GM18505 (cell line): ENCODE measurements at regions not wholly inside any gene's neighbourhood (a gene's known extent, or its start where the extent isn't known, plus 50 kb on each side); places are given as distances from the start of the nearest gene placed in this dataset.
"Not testable (repeated sequence)": the region's sequence is repeated elsewhere in the genome, so short reads cannot be mapped to it uniquely, and the experiment has no call there.

ENCODE experiments used
- ATAC-seq: cut with Tn5 transposase; IDR thresholded peaks from one replicate; pipeline ENCODE4 v1.9.1; 2021; ENCODE audit not compliant: unreplicated experiment
- POLR2A ChIP-seq: IDR thresholded peaks from 4 replicates; pipeline ENCODE4 v1.6.1; 2011; ENCODE audit warnings: borderline replicate concordance; ENCODE audit not compliant: insufficient read depth, insufficient read length; ENCODE audit errors: extremely low read depth

- no peak for ATAC-seq
- TF ChIP-seq POLR2A: no peak
Observed at GRCh38 chr5:152063004-152063403, 138.4 kb upstream of the GLRA1 start.

DNA sequence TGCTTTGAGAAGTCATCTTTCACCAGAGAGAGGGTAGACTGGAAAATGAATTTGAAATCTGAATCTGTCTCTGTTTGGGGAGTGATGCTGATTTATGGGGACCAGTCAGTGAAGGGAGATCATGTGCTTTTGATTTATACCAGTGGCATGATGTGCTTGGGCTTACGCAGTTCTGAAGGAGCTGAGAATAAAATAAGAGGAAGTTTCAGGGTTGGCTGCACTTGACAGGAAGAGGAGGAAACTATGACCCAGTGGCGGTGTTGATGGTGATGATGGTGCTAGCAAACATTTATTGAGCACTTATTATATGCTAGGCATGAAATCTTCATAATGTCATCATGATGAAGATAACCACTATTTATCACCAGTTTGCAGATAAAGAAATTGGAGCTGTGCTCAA, 136.4 kb upstream of the GLRA1 start:
- ATAC-seq: peak; percentile 79
- TF ChIP-seq POLR2A: no peak

- TF ChIP-seq POLR2A: no peak
- ATAC-seq: no peak
Observed at GRCh38 chr5:152058267-152058666, 133.6 kb upstream of the GLRA1 start.

DNA sequence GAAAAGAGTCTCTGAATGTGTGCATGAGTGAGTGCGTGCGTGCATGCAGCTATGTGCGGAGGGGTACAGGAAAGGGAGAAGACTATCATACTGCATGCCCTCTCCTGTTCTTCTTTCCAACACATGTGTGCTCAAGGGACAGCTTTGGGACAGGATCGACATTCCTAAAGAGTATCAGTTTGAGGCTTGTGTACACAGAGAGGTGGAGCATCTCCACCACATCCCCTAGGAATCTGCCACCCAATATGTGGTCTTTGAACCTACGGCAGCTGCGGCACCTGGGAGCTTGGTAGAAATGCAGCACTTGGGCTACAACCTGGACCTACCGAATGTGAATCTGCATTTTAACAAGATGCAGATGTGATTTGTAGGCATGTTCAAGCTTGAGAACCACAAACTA, 132.3 kb upstream of the GLRA1 start:
- TF ChIP-seq POLR2A: no peak
- ATAC-seq: no peak

DNA sequence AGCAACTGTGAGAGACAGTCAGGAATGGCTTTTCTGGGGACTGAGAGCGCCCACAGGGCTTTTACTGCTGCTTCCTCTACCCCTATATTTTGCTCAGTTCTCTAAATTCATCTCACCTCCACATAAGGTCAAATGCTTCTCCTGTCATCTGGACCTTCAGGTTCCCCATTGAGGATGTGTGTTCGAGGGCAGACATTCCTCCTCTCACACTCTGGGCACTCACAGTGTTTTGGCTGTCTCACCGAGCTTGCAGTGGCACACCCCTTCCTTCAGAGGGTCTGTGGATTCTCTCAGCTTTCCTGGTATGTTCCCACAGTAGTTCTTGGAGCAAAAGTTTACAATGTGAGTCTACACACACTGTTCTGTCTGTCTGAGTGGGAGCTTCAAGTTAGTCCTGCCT, 127.8 kb upstream of the GLRA1 start:
- ATAC-seq: no peak
- TF ChIP-seq POLR2A: no peak

GRCh38 chr5:152051499-152052454, 127.1 kb upstream of the GLRA1 start:
- ATAC-seq: no peak

GRCh38 chr5:152046361-152046760, 121.7 kb upstream of the GLRA1 start:
- TF ChIP-seq POLR2A: no peak
- ATAC-seq: no peak

More at GRCh38 chr5:152051499-152052454, 127.1 kb upstream of the GLRA1 start:
- TF ChIP-seq POLR2A: no peak

DNA sequence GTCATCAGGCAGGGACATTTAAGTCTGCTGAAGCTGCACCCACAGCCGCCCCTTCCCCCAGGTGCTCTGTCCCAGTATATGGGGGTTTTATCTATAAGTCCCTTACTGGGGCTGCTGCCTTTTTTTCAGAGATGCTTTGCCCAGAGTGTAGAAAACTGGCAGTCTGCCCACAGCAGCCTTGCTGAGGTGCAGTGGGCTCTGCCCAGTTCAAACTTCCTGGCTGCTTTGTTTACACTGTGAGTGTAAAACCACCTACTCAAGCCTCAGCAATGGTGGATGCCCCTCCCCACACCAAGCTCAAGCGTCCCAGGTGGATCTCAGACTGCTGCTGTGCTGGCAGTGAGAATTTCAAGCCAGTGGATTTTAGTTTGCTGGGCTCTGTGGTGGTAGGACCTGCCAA, 114.2 kb upstream of the GLRA1 start:
- not testable (repeated sequence) for ATAC-seq

DNA sequence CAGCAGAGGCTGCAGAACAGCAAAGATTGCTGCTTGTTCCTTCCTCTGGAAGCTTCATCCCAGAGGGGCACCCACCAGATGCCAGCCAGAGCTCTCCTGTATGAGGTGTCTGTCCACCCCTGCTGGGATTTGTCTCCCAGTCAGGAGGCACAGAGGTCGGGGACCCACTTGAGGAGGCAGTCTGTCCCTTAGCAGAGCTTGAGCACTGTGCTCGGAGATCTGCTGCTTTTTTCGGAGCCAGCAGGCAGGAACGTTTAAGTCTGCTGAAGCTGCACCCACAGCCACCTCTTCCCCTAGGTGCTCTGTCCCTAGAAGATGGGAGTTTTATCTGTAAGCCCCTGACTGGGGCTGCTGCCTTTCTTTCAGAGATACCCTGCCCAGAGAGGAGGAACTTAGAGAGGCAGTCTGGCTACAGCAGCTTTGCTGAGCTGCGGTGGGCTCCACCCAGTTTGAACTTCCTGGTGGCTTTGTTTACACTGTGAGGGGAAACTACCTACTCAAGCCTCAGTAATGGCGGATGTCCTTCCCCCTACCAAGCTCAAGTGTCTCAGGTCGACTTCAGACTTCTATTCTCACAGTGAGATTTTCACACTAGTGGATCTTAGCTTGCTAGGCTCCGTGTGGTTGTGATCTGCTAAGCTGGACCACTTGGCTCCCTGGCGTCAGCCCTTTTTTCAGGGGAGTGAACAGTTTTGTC, 101.8 kb upstream of the GLRA1 start:
- not testable (repeated sequence) for ATAC-seq

DNA sequence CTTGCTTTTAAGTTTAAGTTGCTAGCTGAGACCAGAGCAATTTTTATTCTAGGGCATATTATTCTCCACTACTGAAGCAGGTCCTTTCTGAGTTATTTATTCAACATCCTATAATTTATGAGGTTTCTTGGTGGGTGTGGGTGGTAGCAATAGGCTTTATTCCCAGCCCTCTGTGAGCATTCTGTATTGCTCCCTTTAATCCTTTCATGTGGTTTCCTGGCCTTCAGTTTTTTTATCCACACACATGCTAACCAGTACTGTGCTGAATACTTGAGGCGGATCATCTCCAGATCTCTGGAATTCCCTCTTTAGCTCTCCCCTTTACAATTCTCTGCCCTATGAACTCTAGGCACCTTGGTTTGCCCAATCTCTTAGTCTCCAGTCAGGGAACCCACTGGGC, 91.8 kb upstream of the GLRA1 start:
- no peak for TF ChIP-seq POLR2A
- ATAC-seq: no peak

- ATAC-seq: no peak
- no peak for TF ChIP-seq POLR2A
Observed at GRCh38 chr5:152007653-152008335, 83.1 kb upstream of the GLRA1 start.

GRCh38 chr5:152004095-152004494, 79.4 kb upstream of the GLRA1 start:
- ATAC-seq: no peak

More at GRCh38 chr5:152004095-152004494, 79.4 kb upstream of the GLRA1 start:
- TF ChIP-seq POLR2A: no peak
